Mesothelial cell of epicardium (in vitro differentiated cells): ENCODE measurements at regions not wholly inside any gene's neighbourhood (a gene's known extent, or its start where the extent isn't known, plus 50 kb on each side); places are given as distances from the start of the nearest gene placed in this dataset.

ENCODE experiments used
- DNase-seq, 2 experiments: peaks; one replicate each; pipeline ENCODE4 v3.0.0; 2021; ENCODE audit warnings: low spot score in 2 of 2; ENCODE audit not compliant: unreplicated experiment in 2 of 2
- H3K27ac Mint-ChIP-seq: 2 replicates; pipeline ENCODE4 v1.8.0; 2021; ENCODE audit warnings: mixed read lengths
- H3K27me3 Mint-ChIP-seq: 2 replicates; pipeline ENCODE4 v1.8.0; 2021; ENCODE audit warnings: low read depth, mixed read lengths
- H3K36me3 Mint-ChIP-seq: 2 replicates; pipeline ENCODE4 v1.8.0; 2021; ENCODE audit warnings: mixed read lengths
- H3K4me1 Mint-ChIP-seq: 2 replicates; pipeline ENCODE4 v1.8.0; 2021; ENCODE audit warnings: mixed read lengths
- H3K4me3 Mint-ChIP-seq: 2 replicates; pipeline ENCODE4 v1.8.0; 2021; ENCODE audit warnings: mild to moderate bottlenecking, moderate library complexity, mixed read lengths
- H3K9me3 Mint-ChIP-seq: 2 replicates; pipeline ENCODE4 v1.8.0; 2021; ENCODE audit warnings: mixed read lengths
- CTCF ChIP-seq: fragments of 200-600 bp; sonication (generic); IDR thresholded peaks from one replicate; pipeline ENCODE4 v1.5.0; 2021; ENCODE audit warnings: antibody characterized with exemption; ENCODE audit not compliant: unreplicated experiment

DNA sequence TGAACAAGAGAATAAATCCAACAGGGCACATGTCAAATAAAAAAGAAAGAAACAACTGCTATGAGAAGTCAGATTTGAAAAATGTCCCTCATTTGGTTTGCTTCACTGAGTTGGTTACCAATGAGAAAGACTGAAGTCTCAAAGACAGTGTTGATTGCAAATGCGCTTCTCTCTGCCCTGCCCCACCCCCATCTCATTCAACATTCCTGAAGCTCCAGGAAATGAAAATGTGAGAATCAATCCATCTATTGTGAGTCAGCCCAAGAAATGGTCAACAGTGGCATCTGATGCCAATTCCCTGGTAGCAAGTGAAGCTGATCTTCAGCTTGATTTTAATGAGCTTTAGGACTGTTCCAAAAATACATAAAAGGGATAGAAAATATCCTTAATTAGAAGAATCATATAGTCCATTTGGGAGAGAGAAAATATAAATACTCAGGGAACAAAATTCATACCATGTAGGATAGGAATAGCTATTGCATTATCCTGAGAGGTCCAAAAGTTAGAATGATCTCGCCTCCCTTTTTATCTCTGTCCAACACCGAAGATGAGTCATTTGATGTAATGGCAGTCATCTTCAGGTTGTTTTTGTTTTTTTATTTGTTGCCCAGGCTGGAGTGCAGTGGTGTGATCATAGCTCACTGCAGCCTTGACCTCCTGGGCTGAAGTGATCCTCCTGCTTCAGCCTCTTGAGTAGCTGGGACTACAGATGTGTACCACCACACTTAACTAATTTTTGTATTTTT lies 200.3 kb upstream of the UMPS start:
- no peak for TF ChIP-seq CTCF
- Mint-ChIP-seq H3K4me3 (no peak overlapping the region), H3K4me1 (no peaks in the 10 kb centered on the region), H3K9me3 (peaks cover 12% of the 10 kb centered on the region), H3K36me3 (peaks cover 5% of the 10 kb centered on the region), H3K27ac (no peak overlapping the region), H3K27me3 (no peaks in the 10 kb centered on the region)
- no peak for DNase-seq

DNA sequence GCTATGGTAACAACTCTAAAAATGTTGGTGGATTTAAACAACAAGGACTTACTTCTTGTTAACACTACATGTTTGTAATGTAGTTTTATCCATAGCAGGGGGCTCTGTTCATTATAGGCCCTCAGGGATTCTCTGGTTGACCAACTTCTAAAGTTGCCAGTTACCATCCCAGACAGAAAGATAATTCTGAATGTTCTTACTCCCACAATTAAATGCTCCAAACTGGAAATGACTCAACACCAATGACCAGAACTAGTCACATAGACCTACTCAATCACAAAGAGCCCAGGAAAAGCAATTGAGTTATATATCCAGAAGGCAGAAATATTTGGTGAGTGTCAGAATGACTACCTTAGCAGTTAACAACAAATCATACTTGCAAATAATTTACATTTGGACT lies 199.3 kb upstream of the UMPS start:
- no peaks in the 10 kb centered on the region for H3K4me1 Mint-ChIP-seq
- H3K9me3 Mint-ChIP-seq, result peaks cover 5% of the 10 kb centered on the region
- H3K36me3 Mint-ChIP-seq, result no peaks in the 10 kb centered on the region
- H3K27me3 Mint-ChIP-seq, result no peaks in the 10 kb centered on the region
- no peak for DNase-seq
- no peak for TF ChIP-seq CTCF
- H3K4me3 Mint-ChIP-seq, result no peak overlapping the region
- H3K27ac Mint-ChIP-seq, result no peak overlapping the region

- Mint-ChIP-seq H3K27me3 (no peaks in the 10 kb centered on the region), H3K4me3 (no peak overlapping the region), H3K9me3 (no peaks in the 10 kb centered on the region), H3K36me3 (no peaks in the 10 kb centered on the region), H3K27ac (no peak overlapping the region), H3K4me1 (no peaks in the 10 kb centered on the region)
- TF ChIP-seq CTCF, result no peak
- DNase-seq, result no peak
Measured at GRCh38 chr3:124532071-124532470, 198.2 kb upstream of the UMPS start.

- no peaks in the 10 kb centered on the region for H3K36me3 Mint-ChIP-seq
- H3K27me3 Mint-ChIP-seq, result no peaks in the 10 kb centered on the region
- no peaks in the 10 kb centered on the region for H3K4me1 Mint-ChIP-seq
- H3K27ac Mint-ChIP-seq, result no peak overlapping the region
- no peak overlapping the region for H3K4me3 Mint-ChIP-seq
- no peak for TF ChIP-seq CTCF
- no peaks in the 10 kb centered on the region for H3K9me3 Mint-ChIP-seq
- DNase-seq, result no peak
Measured at GRCh38 chr3:124535306-124535705, 194.9 kb upstream of the UMPS start.

- TF ChIP-seq CTCF, result no peak
- Mint-ChIP-seq H3K9me3 (no peaks in the 10 kb centered on the region), H3K4me3 (no peak overlapping the region), H3K27me3 (no peaks in the 10 kb centered on the region), H3K4me1 (no peaks in the 10 kb centered on the region), H3K36me3 (no peaks in the 10 kb centered on the region), H3K27ac (no peak overlapping the region)
- no peak for DNase-seq
Measured at GRCh38 chr3:124540550-124541211, 189.6 kb upstream of the UMPS start.
